NCI-H1048 (cell line): ENCODE measurements at regions not wholly inside any gene's neighbourhood (a gene's known extent, or its start where the extent isn't known, plus 50 kb on each side); places are given as distances from the start of the nearest gene placed in this dataset.

Experiments
- DNase-seq: peaks from one replicate; lab custom pipeline; 2025; lab: John Stamatoyannopoulos, UW

GRCh38 chr19:28290963-28291657 is 921.8 kb downstream of the UQCRFS1 start:
- no peak for DNase-seq

GRCh38 chr19:28289295-28290063 is 923.5 kb downstream of the UQCRFS1 start:
- peak; percentile 81 for DNase-seq

GRCh38 chr19:28288572-28289264 is 924.2 kb downstream of the UQCRFS1 start:
- no peak for DNase-seq

- no peak for DNase-seq
Observed at GRCh38 chr19:28285917-28286316, 927.0 kb downstream of the UQCRFS1 start.

- no peak for DNase-seq
Observed at GRCh38 chr19:28285078-28285477, 927.9 kb downstream of the UQCRFS1 start.

- DNase-seq = no peak
Observed at GRCh38 chr19:28284389-28284788, 928.6 kb downstream of the UQCRFS1 start.

- DNase-seq = no peak
Observed at GRCh38 chr19:28283592-28283991, 929.4 kb downstream of the UQCRFS1 start.

- DNase-seq = no peak
Observed at GRCh38 chr19:28281676-28282075, 931.3 kb downstream of the UQCRFS1 start.

- no peak for DNase-seq
Observed at GRCh38 chr19:28264556-28264955, 948.4 kb downstream of the UQCRFS1 start.

GRCh38 chr19:28258829-28259228 is 954.1 kb downstream of the UQCRFS1 start:
- DNase-seq = no peak

GRCh38 chr19:28257396-28257795 is 955.6 kb downstream of the UQCRFS1 start:
- DNase-seq = no peak

- no peak for DNase-seq
Observed at GRCh38 chr19:28247243-28247642, 965.7 kb downstream of the UQCRFS1 start.

GRCh38 chr19:28245937-28246336 is 967.0 kb downstream of the UQCRFS1 start:
- no peak for DNase-seq

GRCh38 chr19:28244966-28245365 is 968.0 kb downstream of the UQCRFS1 start:
- no peak for DNase-seq

- DNase-seq = no peak
Observed at GRCh38 chr19:28242317-28242927, 970.5 kb downstream of the UQCRFS1 start.

GRCh38 chr19:28239270-28239669 is 973.7 kb downstream of the UQCRFS1 start:
- DNase-seq = no peak

- no peak for DNase-seq
Observed at GRCh38 chr19:28238270-28238820, 974.6 kb downstream of the UQCRFS1 start.

- DNase-seq = no peak
Observed at GRCh38 chr19:28235606-28236125, 977.3 kb downstream of the UQCRFS1 start.

GRCh38 chr19:28234637-28235036 is 978.3 kb downstream of the UQCRFS1 start:
- no peak for DNase-seq

GRCh38 chr19:28228854-28229253 is 984.1 kb downstream of the UQCRFS1 start:
- DNase-seq = no peak

GRCh38 chr19:28224441-28224840 is 988.5 kb downstream of the UQCRFS1 start:
- DNase-seq = no peak

- DNase-seq = no peak
Observed at GRCh38 chr19:28221736-28222135, 991.2 kb downstream of the UQCRFS1 start.
